Testis (tissue), 2 donors: ENCODE measurements at regions not wholly inside any gene's neighbourhood (a gene's known extent, or its start where the extent isn't known, plus 50 kb on each side); places are given as distances from the start of the nearest gene placed in this dataset.

Experiments
- POLR2A ChIP-seq: fragments of 450-650 bp; IDR thresholded peaks from one replicate; pipeline ENCODE4 v1.6.1; 2017; ENCODE audit warnings: antibody characterized with exemption, mild to moderate bottlenecking, moderate library complexity
- TF ChIP-seq, protein P1 (sequence below), 3 experiments: fragments of 450-650 bp in 2 of 3; fragments of 200-600 bp in 1 of 3; sonication (generic) in 1 of 3; IDR thresholded peaks; one replicate each; pipeline ENCODE4 v1.5.1; 2016 to 2019; ENCODE audit warnings: antibody characterized with exemption in 3 of 3, mild to moderate bottlenecking in 2 of 3, moderate library complexity in 1 of 3

DNA sequence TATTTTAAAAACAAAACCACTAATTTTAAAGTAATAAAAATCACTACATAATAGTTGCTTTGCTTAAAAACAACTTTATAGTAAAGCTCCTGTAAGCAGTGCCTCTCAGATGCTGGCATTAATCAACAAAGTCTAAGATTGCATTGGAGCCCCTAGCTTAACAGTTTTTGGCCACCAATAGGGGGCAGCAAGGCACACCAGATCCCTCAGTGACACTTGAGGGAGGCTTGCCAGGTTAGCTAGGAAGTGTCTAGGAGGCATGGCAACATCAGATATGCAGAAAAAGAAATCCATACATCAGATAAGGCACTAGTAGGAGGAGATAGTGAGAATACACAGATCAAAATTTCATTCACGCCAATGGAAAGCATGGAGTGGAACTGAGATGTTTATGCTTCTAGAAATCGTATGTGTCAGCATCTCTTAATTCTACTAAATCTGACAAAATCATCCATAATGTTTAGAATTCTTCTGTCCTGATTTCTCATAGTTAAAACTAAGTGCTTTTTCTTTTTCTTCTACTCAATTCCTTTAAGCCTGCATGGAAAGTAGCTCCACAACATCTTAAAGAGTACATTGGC is 73.6 kb upstream of the PAM start:
- TF ChIP-seq, protein P1, sequence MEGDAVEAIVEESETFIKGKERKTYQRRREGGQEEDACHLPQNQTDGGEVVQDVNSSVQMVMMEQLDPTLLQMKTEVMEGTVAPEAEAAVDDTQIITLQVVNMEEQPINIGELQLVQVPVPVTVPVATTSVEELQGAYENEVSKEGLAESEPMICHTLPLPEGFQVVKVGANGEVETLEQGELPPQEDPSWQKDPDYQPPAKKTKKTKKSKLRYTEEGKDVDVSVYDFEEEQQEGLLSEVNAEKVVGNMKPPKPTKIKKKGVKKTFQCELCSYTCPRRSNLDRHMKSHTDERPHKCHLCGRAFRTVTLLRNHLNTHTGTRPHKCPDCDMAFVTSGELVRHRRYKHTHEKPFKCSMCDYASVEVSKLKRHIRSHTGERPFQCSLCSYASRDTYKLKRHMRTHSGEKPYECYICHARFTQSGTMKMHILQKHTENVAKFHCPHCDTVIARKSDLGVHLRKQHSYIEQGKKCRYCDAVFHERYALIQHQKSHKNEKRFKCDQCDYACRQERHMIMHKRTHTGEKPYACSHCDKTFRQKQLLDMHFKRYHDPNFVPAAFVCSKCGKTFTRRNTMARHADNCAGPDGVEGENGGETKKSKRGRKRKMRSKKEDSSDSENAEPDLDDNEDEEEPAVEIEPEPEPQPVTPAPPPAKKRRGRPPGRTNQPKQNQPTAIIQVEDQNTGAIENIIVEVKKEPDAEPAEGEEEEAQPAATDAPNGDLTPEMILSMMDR (IDR thresholded peaks at IDR 0.05) = peak; percentile 22 to 58 (median 43)
- no peak for TF ChIP-seq POLR2A
